H9 (cell line): ENCODE measurements at regions not wholly inside any gene's neighbourhood (a gene's known extent, or its start where the extent isn't known, plus 50 kb on each side); places are given as distances from the start of the nearest gene placed in this dataset.
A peak's percentile ranks its signal among the peaks of the same experiment; 100 is the strongest.

Experiments used
- DNase-seq: peaks from one replicate; pipeline ENCODE4 v3.0.0-alpha.2; 2017
- H2AFZ ChIP-seq: one replicate; pipeline ENCODE4 v1.6.1; 2013; ENCODE audit warnings: mild to moderate bottlenecking, low read length, control low read depth, moderate library complexity
- H2AK5ac ChIP-seq: 2 replicates; pipeline ENCODE4 v1.6.1; 2013; ENCODE audit warnings: low read length, control low read depth, mixed read lengths; ENCODE audit not compliant: insufficient read length
- H2BK120ac ChIP-seq: one replicate; pipeline ENCODE4 v1.6.1; 2013; ENCODE audit warnings: low read depth, mild to moderate bottlenecking, low read length, control low read depth, inconsistent platforms; ENCODE audit not compliant: poor library complexity, severe bottlenecking
- H2BK12ac ChIP-seq: 2 replicates; pipeline ENCODE4 v1.6.1; 2013; ENCODE audit warnings: low read length, control low read depth, mixed read lengths, low read depth; ENCODE audit not compliant: insufficient read length
- H2BK15ac ChIP-seq: 2 replicates; pipeline ENCODE4 v1.6.1; 2013; ENCODE audit warnings: low read depth, low read length, control low read depth
- H2BK20ac ChIP-seq: one replicate; pipeline ENCODE4 v1.6.1; 2013; ENCODE audit warnings: low read depth, mild to moderate bottlenecking, low read length, control low read depth, inconsistent platforms; ENCODE audit not compliant: poor library complexity, severe bottlenecking
- H2BK5ac ChIP-seq: 2 replicates; pipeline ENCODE4 v1.6.1; 2013; ENCODE audit warnings: low read length, control low read depth, mixed read lengths; ENCODE audit not compliant: insufficient read length
- H3K14ac ChIP-seq: 2 replicates; pipeline ENCODE4 v1.6.1; 2013; ENCODE audit warnings: low read length, control low read depth; ENCODE audit not compliant: insufficient read depth
- H3K18ac ChIP-seq: 2 replicates; pipeline ENCODE4 v1.6.1; 2013; ENCODE audit warnings: low read depth, mild to moderate bottlenecking, mixed read lengths, low read length, control low read depth; ENCODE audit not compliant: insufficient read length
- H3K23ac ChIP-seq: 2 replicates; pipeline ENCODE4 v1.6.1; 2013; ENCODE audit warnings: low read length, control low read depth, mixed read lengths, low read depth; ENCODE audit not compliant: insufficient read length
- H3K23me2 ChIP-seq: 2 replicates; pipeline ENCODE4 v1.6.1; 2013; ENCODE audit warnings: low read depth, mild to moderate bottlenecking, mixed read lengths, low read length, control low read depth; ENCODE audit not compliant: insufficient read length, poor library complexity, severe bottlenecking
- H3K27ac ChIP-seq: 2 replicates; pipeline ENCODE4 v1.5.1; 2013; ENCODE audit warnings: low read length, control low read depth, mixed read lengths, low read depth; ENCODE audit not compliant: insufficient read length
- H3K27me3 ChIP-seq: 2 replicates; pipeline ENCODE4 v1.6.1; 2013; ENCODE audit warnings: low read length, control low read depth, inconsistent platforms; ENCODE audit not compliant: insufficient read depth
- H3K4ac ChIP-seq: 2 replicates; pipeline ENCODE4 v1.6.1; 2013; ENCODE audit warnings: low read depth, mild to moderate bottlenecking, control low read depth, inconsistent platforms, low read length, moderate library complexity
- H3K4me1 ChIP-seq: 2 replicates; pipeline ENCODE4 v1.6.1; 2013; ENCODE audit warnings: low read length, control low read depth, inconsistent platforms; ENCODE audit not compliant: insufficient read depth
- H3K4me2 ChIP-seq: 2 replicates; pipeline ENCODE4 v1.6.1; 2013; ENCODE audit warnings: low read length, control low read depth, mixed read lengths; ENCODE audit not compliant: insufficient read length, insufficient read depth
- H3K56ac ChIP-seq: 2 replicates; pipeline ENCODE4 v1.6.1; 2013; ENCODE audit warnings: low read depth, mild to moderate bottlenecking, mixed read lengths, low read length, control low read depth; ENCODE audit not compliant: insufficient read length
- H3K79me1 ChIP-seq: 2 replicates; pipeline ENCODE4 v1.6.1; 2013; ENCODE audit warnings: low read depth, mild to moderate bottlenecking, moderate library complexity, low read length, control low read depth, inconsistent platforms; ENCODE audit not compliant: insufficient read depth, poor library complexity, severe bottlenecking
- H3K79me2 ChIP-seq: 2 replicates; pipeline ENCODE4 v1.6.1; 2013; ENCODE audit warnings: low read length, control low read depth, inconsistent platforms; ENCODE audit not compliant: insufficient read depth
- H3K9ac ChIP-seq: 2 replicates; pipeline ENCODE4 v1.6.1; 2013; ENCODE audit warnings: low read length, control low read depth, mixed read lengths; ENCODE audit not compliant: insufficient read length; ENCODE audit errors: extremely low read depth
- H3K9me3 ChIP-seq: one replicate; pipeline ENCODE4 v1.6.1; 2013; ENCODE audit warnings: low read depth, low read length, inconsistent platforms; ENCODE audit not compliant: control insufficient read depth
- H3T11ph ChIP-seq: one replicate; pipeline ENCODE4 v1.6.1; 2013; ENCODE audit warnings: mild to moderate bottlenecking, low read length, control low read depth, inconsistent platforms
- H4K20me1 ChIP-seq: one replicate; pipeline ENCODE4 v1.6.1; 2013; ENCODE audit not compliant: control insufficient read depth, insufficient read length, insufficient read depth
- H4K5ac ChIP-seq: 2 replicates; pipeline ENCODE4 v1.6.1; 2013; ENCODE audit warnings: low read depth, mild to moderate bottlenecking, mixed read lengths, low read length, control low read depth; ENCODE audit not compliant: insufficient read length
- H4K8ac ChIP-seq: replicated peaks from 2 replicates; pipeline ENCODE4 v1.6.1; 2013; ENCODE audit warnings: low read length, control low read depth, mixed read lengths, low read depth; ENCODE audit not compliant: insufficient read length
- H4K91ac ChIP-seq: 2 replicates; pipeline ENCODE4 v1.6.1; 2013; ENCODE audit warnings: low read depth, mild to moderate bottlenecking, moderate library complexity, mixed read lengths, low read length, control low read depth; ENCODE audit not compliant: insufficient read length
- H3K27ac Mint-ChIP-seq, 3 experiments: 2 replicates in 2 of 3; 3 replicates in 1 of 3; pipeline ENCODE4 v1.8.0; 2020 to 2021; ENCODE audit warnings: mixed read lengths in 3 of 3, mild to moderate bottlenecking in 1 of 3, moderate library complexity in 1 of 3
- H3K27me3 Mint-ChIP-seq: 2 replicates; pipeline ENCODE4 v1.8.0; 2021; ENCODE audit warnings: low read depth, mild to moderate bottlenecking, moderate library complexity, mixed read lengths
- H3K36me3 Mint-ChIP-seq, 3 experiments: 2 replicates in 2 of 3; 3 replicates in 1 of 3; pipeline ENCODE4 v1.8.0; 2020 to 2021; ENCODE audit warnings: low read depth in 3 of 3, mixed read lengths in 3 of 3; ENCODE audit not compliant: insufficient read depth in 1 of 3
- H3K4me1 Mint-ChIP-seq, 2 experiments: 2 replicates each; pipeline ENCODE4 v1.8.0; 2020; ENCODE audit warnings: mixed read lengths in 2 of 2
- H3K4me3 Mint-ChIP-seq, 2 experiments: 2 replicates in 1 of 2; 3 replicates in 1 of 2; pipeline ENCODE4 v1.8.0; 2020 to 2021; ENCODE audit warnings: mild to moderate bottlenecking in 2 of 2, mixed read lengths in 2 of 2, moderate library complexity in 1 of 2
- H3K9me3 Mint-ChIP-seq, 2 experiments: 2 replicates in 1 of 2; 3 replicates in 1 of 2; pipeline ENCODE4 v1.8.0; 2020; ENCODE audit warnings: mild to moderate bottlenecking in 2 of 2, mixed read lengths in 2 of 2, moderate library complexity in 1 of 2
- WGBS: extraction: QIAGEN DNeasy Blood & Tissue Kit; methylation state at CpG from one replicate; pipeline ENCODE4 v1.1.7; 2013; ENCODE audit warnings: missing lambda C conversion rate, low lambda C conversion rate, mixed read lengths; ENCODE audit not compliant: insufficient read length; ENCODE audit errors: extremely low coverage; 5-methylcytosine and 5-hydroxymethylcytosine counted together
- TF ChIP-seq, protein P1 (sequence below): fragments of 200-600 bp; sonication (generic); conservative IDR thresholded peaks from 3 replicates; pipeline ENCODE4 v1.8.0; 2021; ENCODE audit warnings: antibody characterized with exemption, mild to moderate bottlenecking

DNA sequence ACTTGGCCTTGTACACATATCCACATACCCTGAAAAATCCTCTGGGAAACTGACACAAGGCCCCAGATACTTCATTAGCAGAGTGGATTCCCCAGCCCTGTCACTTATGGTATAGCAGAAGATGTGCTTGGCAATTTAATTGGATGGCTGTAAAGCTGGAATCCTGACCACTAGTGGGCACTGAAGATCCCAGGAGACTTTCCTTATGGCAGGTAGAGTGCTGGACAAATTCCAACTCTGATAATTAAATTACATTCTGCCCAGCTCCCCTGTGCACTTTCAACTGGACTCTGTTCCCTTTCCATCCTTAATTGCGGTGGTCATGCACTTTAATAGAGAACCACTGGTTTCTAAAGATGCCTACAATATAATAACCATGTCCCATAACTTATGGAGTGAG is 119.8 kb downstream of the DCK start:
- no CpG with 5 or more reads among the region's 1 CpG for WGBS
- Mint-ChIP-seq H3K36me3 (no peaks in the 10 kb centered on the region), H3K4me3 (no peak overlapping the region), H3K9me3 (no peaks in the 10 kb centered on the region), H3K27me3 (no peaks in the 10 kb centered on the region), H3K27ac (no peak overlapping the region), H3K4me1 (no peaks in the 10 kb centered on the region)
- Histone ChIP-seq H4K5ac (no peak overlapping the region), H2AK5ac (no peak overlapping the region), H3K9me3 (no peaks in the 10 kb centered on the region), H3K23ac (no peak overlapping the region), H3K79me1 (no peaks in the 10 kb centered on the region), H3K56ac (no peak overlapping the region), H2AFZ (no peak overlapping the region), H3K4ac (no peak overlapping the region), H3K4me2 (no peak overlapping the region), H3K27me3 (no peaks in the 10 kb centered on the region), H2BK120ac (no peak overlapping the region), H3T11ph (no peak overlapping the region), H2BK12ac (no peak overlapping the region), H3K4me1 (no peaks in the 10 kb centered on the region), H4K20me1 (no peaks in the 10 kb centered on the region), H3K23me2 (no peaks in the 10 kb centered on the region), H3K27ac (no peak overlapping the region), H3K14ac (no peak overlapping the region), H2BK15ac (no peak overlapping the region), H2BK5ac (no peak overlapping the region), H3K18ac (no peak overlapping the region), H2BK20ac (no peak overlapping the region), H4K8ac (no peak overlapping the region), H3K9ac (no peak overlapping the region), H3K79me2 (no peaks in the 10 kb centered on the region), H4K91ac (no peak overlapping the region)
- DNase-seq, result no peak
- TF ChIP-seq, protein P1, sequence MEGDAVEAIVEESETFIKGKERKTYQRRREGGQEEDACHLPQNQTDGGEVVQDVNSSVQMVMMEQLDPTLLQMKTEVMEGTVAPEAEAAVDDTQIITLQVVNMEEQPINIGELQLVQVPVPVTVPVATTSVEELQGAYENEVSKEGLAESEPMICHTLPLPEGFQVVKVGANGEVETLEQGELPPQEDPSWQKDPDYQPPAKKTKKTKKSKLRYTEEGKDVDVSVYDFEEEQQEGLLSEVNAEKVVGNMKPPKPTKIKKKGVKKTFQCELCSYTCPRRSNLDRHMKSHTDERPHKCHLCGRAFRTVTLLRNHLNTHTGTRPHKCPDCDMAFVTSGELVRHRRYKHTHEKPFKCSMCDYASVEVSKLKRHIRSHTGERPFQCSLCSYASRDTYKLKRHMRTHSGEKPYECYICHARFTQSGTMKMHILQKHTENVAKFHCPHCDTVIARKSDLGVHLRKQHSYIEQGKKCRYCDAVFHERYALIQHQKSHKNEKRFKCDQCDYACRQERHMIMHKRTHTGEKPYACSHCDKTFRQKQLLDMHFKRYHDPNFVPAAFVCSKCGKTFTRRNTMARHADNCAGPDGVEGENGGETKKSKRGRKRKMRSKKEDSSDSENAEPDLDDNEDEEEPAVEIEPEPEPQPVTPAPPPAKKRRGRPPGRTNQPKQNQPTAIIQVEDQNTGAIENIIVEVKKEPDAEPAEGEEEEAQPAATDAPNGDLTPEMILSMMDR, result peak; percentile 62
